ENCODE measurements at regions not wholly inside any gene's neighbourhood (a gene's known extent, or its start where the extent isn't known, plus 50 kb on each side); places are given as distances from the start of the nearest gene placed in this dataset.

GRCh38 chr1:212539737-212540430 lies 68.7 kb upstream of the ATF3 start:
- no peak for TF ChIP-seq CTCF (IDR thresholded peaks at IDR 0.05; ENCODE audit: poor library complexity)
- TF ChIP-seq EZH2 (IDR thresholded peaks at IDR 0.05; ENCODE audit: borderline replicate concordance): no peak
- no peak for TF ChIP-seq EZH2phosphoT487 (IDR thresholded peaks at IDR 0.05; ENCODE audit: low read depth, severe bottlenecking, unreplicated experiment)
